ENCODE measurements at regions not wholly inside any gene's neighbourhood (a gene's known extent, or its start where the extent isn't known, plus 50 kb on each side); places are given as distances from the start of the nearest gene placed in this dataset.

- TF ChIP-seq CTCF (conservative IDR thresholded peaks at IDR 0.05; ENCODE audit: low read depth, low read length): no peak
Observed at GRCh38 chr6:105783333-105783935, 302.7 kb upstream of the PRDM1 start.

GRCh38 chr6:105781915-105782314, 304.2 kb upstream of the PRDM1 start:
- TF ChIP-seq CTCF (conservative IDR thresholded peaks at IDR 0.05; ENCODE audit: low read depth, low read length): no peak
- no peak for DNase-seq (ENCODE audit: low read depth)
- H3K4me3 ChIP-seq (ENCODE audit: low read length): no peak overlapping the region

More at GRCh38 chr6:105783333-105783935, 302.7 kb upstream of the PRDM1 start:
- no peak for DNase-seq (ENCODE audit: low read depth)
- no peak overlapping the region for H3K4me3 ChIP-seq (ENCODE audit: low read length)

- DNase-seq (ENCODE audit: low read depth): no peak
- H3K4me3 ChIP-seq (ENCODE audit: low read length): no peak overlapping the region
- no peak for TF ChIP-seq CTCF (conservative IDR thresholded peaks at IDR 0.05; ENCODE audit: low read depth, low read length)
Observed at GRCh38 chr6:105781248-105781647, 304.9 kb upstream of the PRDM1 start.

- TF ChIP-seq CTCF (conservative IDR thresholded peaks at IDR 0.05; ENCODE audit: low read depth, low read length): no peak
- no peak for DNase-seq (ENCODE audit: low read depth)
- H3K4me3 ChIP-seq (ENCODE audit: low read length): no peak overlapping the region
Observed at GRCh38 chr6:105780146-105780860, 305.8 kb upstream of the PRDM1 start.

- H3K4me3 ChIP-seq (ENCODE audit: low read length): no peak overlapping the region
- no peak for DNase-seq (ENCODE audit: low read depth)
- TF ChIP-seq CTCF (conservative IDR thresholded peaks at IDR 0.05; ENCODE audit: low read depth, low read length): no peak
Observed at GRCh38 chr6:105779110-105779509, 307.0 kb upstream of the PRDM1 start.

GRCh38 chr6:105775095-105775494, 311.0 kb upstream of the PRDM1 start:
- DNase-seq (ENCODE audit: low read depth): no peak
- no peak for TF ChIP-seq CTCF (conservative IDR thresholded peaks at IDR 0.05; ENCODE audit: low read depth, low read length)
- H3K4me3 ChIP-seq (ENCODE audit: low read length): no peak overlapping the region

- H3K4me3 ChIP-seq (ENCODE audit: low read length): no peak overlapping the region
- no peak for DNase-seq (ENCODE audit: low read depth)
- TF ChIP-seq CTCF (conservative IDR thresholded peaks at IDR 0.05; ENCODE audit: low read depth, low read length): no peak
Observed at GRCh38 chr6:105774247-105774646, 311.9 kb upstream of the PRDM1 start.
